Mesendoderm (in vitro differentiated cells): ENCODE measurements at regions not wholly inside any gene's neighbourhood (a gene's known extent, or its start where the extent isn't known, plus 50 kb on each side); places are given as distances from the start of the nearest gene placed in this dataset.

ENCODE experiments used
- DNase-seq: peaks from one replicate; pipeline ENCODE4 v3.0.0; 2013
- H2AK5ac ChIP-seq: 2 replicates; pipeline ENCODE4 v1.6.1; 2013; ENCODE audit warnings: low read length, inconsistent platforms
- H2BK120ac ChIP-seq: 2 replicates; pipeline ENCODE4 v1.6.1; 2013; ENCODE audit warnings: low read depth, mild to moderate bottlenecking, low read length, moderate library complexity, mixed read lengths
- H2BK15ac ChIP-seq: replicated peaks from 2 replicates; pipeline ENCODE4 v1.6.1; 2013; ENCODE audit warnings: low read depth, mild to moderate bottlenecking, moderate library complexity
- H2BK5ac ChIP-seq: 2 replicates; pipeline ENCODE4 v1.6.1; 2013; ENCODE audit warnings: low read length, inconsistent platforms
- H3K18ac ChIP-seq: 2 replicates; pipeline ENCODE4 v1.6.1; 2013; ENCODE audit warnings: mild to moderate bottlenecking, low read length, mixed read lengths
- H3K23ac ChIP-seq: one replicate; pipeline ENCODE4 v1.6.1; 2013; ENCODE audit warnings: low read length
- H3K27ac ChIP-seq: 2 replicates; pipeline ENCODE4 v1.5.1; 2013; ENCODE audit warnings: low read depth, mild to moderate bottlenecking, inconsistent platforms, low read length, moderate library complexity
- H3K27me3 ChIP-seq: 2 replicates; pipeline ENCODE4 v1.6.1; 2013; ENCODE audit warnings: low read length, control low read depth, mild to moderate bottlenecking, inconsistent platforms; ENCODE audit not compliant: insufficient read depth, poor library complexity
- H3K36me3 ChIP-seq: 2 replicates; pipeline ENCODE4 v1.6.1; 2013; ENCODE audit warnings: low read length, inconsistent platforms; ENCODE audit not compliant: control insufficient read depth, insufficient read depth
- H3K4ac ChIP-seq: one replicate; pipeline ENCODE4 v1.6.1; 2013; ENCODE audit warnings: low read depth, mild to moderate bottlenecking, low read length, moderate library complexity
- H3K4me1 ChIP-seq: 2 replicates; pipeline ENCODE4 v1.6.1; 2013; ENCODE audit warnings: low read depth, low read length, inconsistent platforms; ENCODE audit not compliant: control insufficient read depth
- H3K4me2 ChIP-seq: 2 replicates; pipeline ENCODE4 v1.6.1; 2013; ENCODE audit warnings: low read length
- H3K4me3 ChIP-seq: 2 replicates; pipeline ENCODE4 v1.5.1; 2013; ENCODE audit warnings: mild to moderate bottlenecking, low read length
- H3K56ac ChIP-seq: one replicate; pipeline ENCODE4 v1.6.1; 2013; ENCODE audit warnings: low read length
- H3K79me1 ChIP-seq: 2 replicates; pipeline ENCODE4 v1.6.1; 2013; ENCODE audit warnings: low read length, inconsistent platforms
- H3K79me2 ChIP-seq: 2 replicates; pipeline ENCODE4 v1.6.1; 2013; ENCODE audit warnings: mild to moderate bottlenecking, low read length; ENCODE audit not compliant: control insufficient read depth, insufficient read depth
- H3K9ac ChIP-seq: 2 replicates; pipeline ENCODE4 v1.6.1; 2013; ENCODE audit warnings: low read length, inconsistent platforms
- H4K5ac ChIP-seq: one replicate; pipeline ENCODE4 v1.6.1; 2013; ENCODE audit warnings: low read length
- H4K8ac ChIP-seq: one replicate; pipeline ENCODE4 v1.6.1; 2013; ENCODE audit warnings: low read depth, mild to moderate bottlenecking, control low read depth, low read length, moderate library complexity
- WGBS: extraction: QIAGEN DNeasy Blood & Tissue Kit; methylation state at CpG from one replicate; pipeline ENCODE4 v1.1.7; 2013; ENCODE audit warnings: low lambda C conversion rate, missing lambda C conversion rate; ENCODE audit not compliant: insufficient coverage; ENCODE audit errors: extremely low coverage; 5-methylcytosine and 5-hydroxymethylcytosine counted together

GRCh38 chr13:82634946-82635345, 1247.3 kb downstream of the SLITRK1 start:
- Histone ChIP-seq H3K27me3 (no peaks in the 10 kb centered on the region), H3K56ac (no peak overlapping the region), H3K79me1 (no peaks in the 10 kb centered on the region), H4K5ac (no peak overlapping the region), H3K4me3 (no peak overlapping the region), H2AK5ac (no peak overlapping the region), H3K4me1 (no peaks in the 10 kb centered on the region), H3K4me2 (no peak overlapping the region), H4K8ac (no peak overlapping the region), H3K79me2 (no peaks in the 10 kb centered on the region), H2BK15ac (no peak overlapping the region), H3K9ac (no peak overlapping the region), H3K23ac (no peak overlapping the region), H3K27ac (no peak overlapping the region), H3K4ac (no peak overlapping the region), H3K18ac (no peak overlapping the region), H2BK120ac (no peak overlapping the region), H3K36me3 (no peaks in the 10 kb centered on the region), H2BK5ac (no peak overlapping the region)
- no CpG with 5 or more reads among the region's 2 CpGs for WGBS
- no peak for DNase-seq

- Histone ChIP-seq H3K18ac (no peak overlapping the region), H3K4me2 (no peak overlapping the region), H2BK120ac (no peak overlapping the region), H3K36me3 (no peaks in the 10 kb centered on the region), H3K79me2 (no peaks in the 10 kb centered on the region), H3K79me1 (no peaks in the 10 kb centered on the region), H2BK5ac (no peak overlapping the region), H4K5ac (no peak overlapping the region), H3K4ac (no peak overlapping the region), H2BK15ac (no peak overlapping the region), H3K4me3 (no peak overlapping the region), H3K27me3 (no peaks in the 10 kb centered on the region), H3K56ac (no peak overlapping the region), H3K9ac (no peak overlapping the region), H3K23ac (no peak overlapping the region), H2AK5ac (no peak overlapping the region), H3K4me1 (no peaks in the 10 kb centered on the region), H3K27ac (no peak overlapping the region), H4K8ac (no peak overlapping the region)
- WGBS = no CpG with 5 or more reads among the region's 1 CpG
- no peak for DNase-seq
Observed at GRCh38 chr13:82627183-82627582, 1255.1 kb downstream of the SLITRK1 start.

GRCh38 chr13:82625717-82626116, 1256.6 kb downstream of the SLITRK1 start:
- DNase-seq = no peak
- Histone ChIP-seq H4K5ac (no peak overlapping the region), H3K56ac (no peak overlapping the region), H3K36me3 (no peaks in the 10 kb centered on the region), H4K8ac (no peak overlapping the region), H2BK120ac (no peak overlapping the region), H3K4me2 (no peak overlapping the region), H2AK5ac (no peak overlapping the region), H3K4me1 (no peaks in the 10 kb centered on the region), H2BK15ac (no peak overlapping the region), H3K79me1 (no peaks in the 10 kb centered on the region), H3K23ac (no peak overlapping the region), H3K27ac (no peak overlapping the region), H3K79me2 (no peaks in the 10 kb centered on the region), H3K18ac (no peak overlapping the region), H3K4me3 (no peak overlapping the region), H3K27me3 (no peaks in the 10 kb centered on the region), H2BK5ac (no peak overlapping the region), H3K9ac (no peak overlapping the region), H3K4ac (no peak overlapping the region)
- WGBS = no CpG with 5 or more reads among the region's 3 CpGs

- H3K56ac ChIP-seq = no peak overlapping the region
- no peaks in the 10 kb centered on the region for H3K79me1 ChIP-seq
- no peak overlapping the region for H3K27ac ChIP-seq
- H2BK15ac ChIP-seq = no peak overlapping the region
- H2BK120ac ChIP-seq = no peak overlapping the region
- no peak overlapping the region for H3K4me2 ChIP-seq
- H3K79me2 ChIP-seq = no peaks in the 10 kb centered on the region
- DNase-seq = no peak
- no peak overlapping the region for H2AK5ac ChIP-seq
- no peak overlapping the region for H3K9ac ChIP-seq
- no peaks in the 10 kb centered on the region for H3K4me1 ChIP-seq
- no peak overlapping the region for H4K8ac ChIP-seq
- no peaks in the 10 kb centered on the region for H3K27me3 ChIP-seq
- H3K4me3 ChIP-seq = no peak overlapping the region
- H3K4ac ChIP-seq = no peak overlapping the region
- WGBS = no CpG with 5 or more reads among the region's 1 CpG
- H4K5ac ChIP-seq = no peak overlapping the region
- H2BK5ac ChIP-seq = no peak overlapping the region
- no peaks in the 10 kb centered on the region for H3K36me3 ChIP-seq
- no peak overlapping the region for H3K23ac ChIP-seq
- H3K18ac ChIP-seq = no peak overlapping the region
Observed at GRCh38 chr13:82615043-82615442, 1267.2 kb downstream of the SLITRK1 start.

GRCh38 chr13:82614086-82614485, 1268.2 kb downstream of the SLITRK1 start:
- H4K8ac ChIP-seq = no peak overlapping the region
- H2BK15ac ChIP-seq = no peak overlapping the region
- no peak overlapping the region for H3K23ac ChIP-seq
- no peaks in the 10 kb centered on the region for H3K36me3 ChIP-seq
- no peak overlapping the region for H2BK120ac ChIP-seq
- H3K79me1 ChIP-seq = no peaks in the 10 kb centered on the region
- no CpG with 5 or more reads among the region's 2 CpGs for WGBS
- no peaks in the 10 kb centered on the region for H3K27me3 ChIP-seq
- DNase-seq = no peak
- H3K4me2 ChIP-seq = no peak overlapping the region
- H3K18ac ChIP-seq = no peak overlapping the region
- no peak overlapping the region for H3K4me3 ChIP-seq
- no peak overlapping the region for H3K27ac ChIP-seq
- H2BK5ac ChIP-seq = no peak overlapping the region
- no peak overlapping the region for H3K4ac ChIP-seq
- H3K56ac ChIP-seq = no peak overlapping the region
- H3K9ac ChIP-seq = no peak overlapping the region
- no peaks in the 10 kb centered on the region for H3K4me1 ChIP-seq
- H4K5ac ChIP-seq = no peak overlapping the region
- no peak overlapping the region for H2AK5ac ChIP-seq
- H3K79me2 ChIP-seq = no peaks in the 10 kb centered on the region

- Histone ChIP-seq H3K27ac (no peak overlapping the region), H3K4me3 (no peak overlapping the region), H3K4me2 (no peak overlapping the region), H3K4me1 (no peaks in the 10 kb centered on the region), H3K36me3 (no peaks in the 10 kb centered on the region), H2BK15ac (no peak overlapping the region), H2BK5ac (no peak overlapping the region), H4K8ac (no peak overlapping the region), H3K27me3 (no peaks in the 10 kb centered on the region), H3K79me1 (no peaks in the 10 kb centered on the region), H4K5ac (no peak overlapping the region), H3K9ac (no peak overlapping the region), H3K18ac (no peak overlapping the region), H3K4ac (no peak overlapping the region), H3K23ac (no peak overlapping the region), H2AK5ac (no peak overlapping the region), H3K79me2 (no peaks in the 10 kb centered on the region), H2BK120ac (no peak overlapping the region), H3K56ac (no peak overlapping the region)
- WGBS = no CpG with 5 or more reads among the region's 1 CpG
- DNase-seq = no peak
Observed at GRCh38 chr13:82606008-82606407, 1276.3 kb downstream of the SLITRK1 start.
